ENCODE measurements at regions not wholly inside any gene's neighbourhood (a gene's known extent, or its start where the extent isn't known, plus 50 kb on each side); places are given as distances from the start of the nearest gene placed in this dataset.

- H3K4me1 ChIP-seq: peaks cover 0 to 8% (median 5%) of the 10 kb centered on the region in 4 donors
- no peak for DNase-seq
- in situ Hi-C loops (cut with MboI; ENCODE audit: low pct_ligation_motif_present in 1 of 4, low pct_unique_long_range_greater_than_20kb in 1 of 4, low sequenced_read_pairs in 3 of 4) (no loop called here), intact Hi-C loops (cut with DNase I; ENCODE audit: low total_unique reads) (no loop called here)
- H3K9me3 ChIP-seq: no peaks in the 10 kb centered on the region
- no peak overlapping the region for H3K4me3 ChIP-seq
- TF ChIP-seq POLR2AphosphoS5 (IDR thresholded peaks at IDR 0.05) (no peak), POLR2A (IDR thresholded peaks at IDR 0.05) (no peak), EP300 (IDR thresholded peaks at IDR 0.05; ENCODE audit: low read depth) (no peak)
- TF ChIP-seq, protein P1, sequence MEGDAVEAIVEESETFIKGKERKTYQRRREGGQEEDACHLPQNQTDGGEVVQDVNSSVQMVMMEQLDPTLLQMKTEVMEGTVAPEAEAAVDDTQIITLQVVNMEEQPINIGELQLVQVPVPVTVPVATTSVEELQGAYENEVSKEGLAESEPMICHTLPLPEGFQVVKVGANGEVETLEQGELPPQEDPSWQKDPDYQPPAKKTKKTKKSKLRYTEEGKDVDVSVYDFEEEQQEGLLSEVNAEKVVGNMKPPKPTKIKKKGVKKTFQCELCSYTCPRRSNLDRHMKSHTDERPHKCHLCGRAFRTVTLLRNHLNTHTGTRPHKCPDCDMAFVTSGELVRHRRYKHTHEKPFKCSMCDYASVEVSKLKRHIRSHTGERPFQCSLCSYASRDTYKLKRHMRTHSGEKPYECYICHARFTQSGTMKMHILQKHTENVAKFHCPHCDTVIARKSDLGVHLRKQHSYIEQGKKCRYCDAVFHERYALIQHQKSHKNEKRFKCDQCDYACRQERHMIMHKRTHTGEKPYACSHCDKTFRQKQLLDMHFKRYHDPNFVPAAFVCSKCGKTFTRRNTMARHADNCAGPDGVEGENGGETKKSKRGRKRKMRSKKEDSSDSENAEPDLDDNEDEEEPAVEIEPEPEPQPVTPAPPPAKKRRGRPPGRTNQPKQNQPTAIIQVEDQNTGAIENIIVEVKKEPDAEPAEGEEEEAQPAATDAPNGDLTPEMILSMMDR (IDR thresholded peaks at IDR 0.05): no peak
- H3K36me3 ChIP-seq: no peaks in the 10 kb centered on the region
- H3K27ac ChIP-seq: no peak overlapping the region
- WGBS, 2 donors (ENCODE audit: low coverage in 1 of 2): 45 to 51% methylated on average over 8 to 10 of the region's 10 CpGs
- H3K27me3 ChIP-seq: no peaks in the 10 kb centered on the region
These were observed 86.4 kb upstream of the HS3ST2 start for GRCh38 chr16:22727285-22728166.

DNA sequence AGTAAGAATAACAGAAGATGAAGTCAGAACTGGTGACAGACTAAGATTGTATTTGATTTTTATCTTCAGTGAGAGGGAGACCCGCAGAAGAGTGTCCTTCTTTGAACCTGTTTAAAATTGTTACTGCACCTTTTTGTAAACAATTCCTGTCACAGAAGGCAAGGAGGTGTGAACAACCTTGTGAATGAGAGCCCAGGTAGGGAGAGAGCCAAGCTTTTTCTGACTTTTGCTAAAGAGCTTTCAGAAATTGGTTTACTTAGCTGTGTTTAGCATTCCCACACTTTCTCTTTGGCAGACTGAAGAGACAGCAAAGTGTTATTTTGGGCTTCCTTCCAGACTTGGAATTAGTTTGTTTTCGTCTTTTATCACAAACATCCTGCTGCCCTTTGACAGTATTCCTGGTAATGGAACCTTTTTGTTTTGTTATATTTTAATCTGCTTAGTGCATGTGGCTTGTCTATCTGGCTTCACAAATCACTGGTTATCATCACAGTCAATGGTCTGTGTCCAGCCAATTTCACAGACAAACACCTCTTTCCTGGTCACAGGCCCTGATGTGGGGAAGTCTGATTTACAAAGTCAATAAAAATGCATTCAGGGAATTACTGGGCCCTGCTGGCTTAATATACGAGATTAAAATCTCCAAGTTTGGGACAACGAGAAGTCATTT, 85.7 kb upstream of the HS3ST2 start:
- Histone ChIP-seq H3K4me1 (peaks cover 0 to 8% (median 5%) of the 10 kb centered on the region in 4 donors), H3K4me3 (no peak overlapping the region), H3K9me3 (no peaks in the 10 kb centered on the region), H3K27me3 (no peaks in the 10 kb centered on the region), H3K27ac (no peak overlapping the region), H3K36me3 (no peaks in the 10 kb centered on the region)
- WGBS, 2 donors (ENCODE audit: low coverage in 1 of 2): 23 to 25% methylated on average over 4 of the region's 4 CpGs
- TF ChIP-seq POLR2AphosphoS5 (IDR thresholded peaks at IDR 0.05) (peak in 2 of 3 donors; percentile 16 to 31), POLR2A (IDR thresholded peaks at IDR 0.05) (no peak), EP300 (IDR thresholded peaks at IDR 0.05; ENCODE audit: low read depth) (no peak)
- TF ChIP-seq, protein P1 (IDR thresholded peaks at IDR 0.05): no peak
- intact Hi-C loops (cut with DNase I; ENCODE audit: low total_unique reads) (no loop called here), in situ Hi-C loops (cut with MboI; ENCODE audit: low pct_ligation_motif_present in 1 of 4, low pct_unique_long_range_greater_than_20kb in 1 of 4, low sequenced_read_pairs in 3 of 4) (no loop called here)
- no peak for DNase-seq

DNA sequence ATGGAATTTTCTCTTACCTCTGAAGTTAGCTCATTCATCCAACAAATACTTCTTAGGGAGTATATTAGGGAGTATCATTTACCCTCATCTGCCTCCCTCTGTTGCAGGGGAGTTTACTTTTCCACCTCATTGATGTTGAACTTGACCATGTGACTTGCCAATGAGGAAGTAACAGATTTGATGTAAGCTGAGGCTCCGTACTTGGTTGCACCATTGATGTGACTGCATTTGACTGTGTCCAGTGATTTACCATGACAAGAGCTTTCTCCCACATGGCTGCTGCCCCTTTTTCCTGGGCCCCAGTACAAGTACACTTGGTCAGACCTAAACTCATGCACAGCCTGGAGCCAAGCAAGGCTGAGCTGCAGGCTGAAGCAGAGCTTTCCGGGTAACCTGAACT, 81.6 kb upstream of the HS3ST2 start:
- 71% methylated on average over 2 of the region's 2 CpGs; no CpG with 5 or more reads in 1 of the 2 donors for WGBS, 2 donors (ENCODE audit: low coverage in 1 of 2)
- Histone ChIP-seq H3K27ac (no peak overlapping the region), H3K4me3 (no peak overlapping the region), H3K4me1 (peaks cover 0 to 8% (median 5%) of the 10 kb centered on the region in 4 donors), H3K9me3 (no peaks in the 10 kb centered on the region), H3K27me3 (no peaks in the 10 kb centered on the region), H3K36me3 (no peaks in the 10 kb centered on the region)
- intact Hi-C loops (cut with DNase I; ENCODE audit: low total_unique reads): no loop called here
- TF ChIP-seq EP300 (IDR thresholded peaks at IDR 0.05; ENCODE audit: low read depth) (no peak), POLR2AphosphoS5 (IDR thresholded peaks at IDR 0.05) (no peak), POLR2A (IDR thresholded peaks at IDR 0.05) (no peak)
- TF ChIP-seq, protein P1 (IDR thresholded peaks at IDR 0.05): no peak
- in situ Hi-C loops (cut with MboI; ENCODE audit: low pct_ligation_motif_present in 1 of 4, low pct_unique_long_range_greater_than_20kb in 1 of 4, low sequenced_read_pairs in 3 of 4): no loop called here
- no peak for DNase-seq

DNA sequence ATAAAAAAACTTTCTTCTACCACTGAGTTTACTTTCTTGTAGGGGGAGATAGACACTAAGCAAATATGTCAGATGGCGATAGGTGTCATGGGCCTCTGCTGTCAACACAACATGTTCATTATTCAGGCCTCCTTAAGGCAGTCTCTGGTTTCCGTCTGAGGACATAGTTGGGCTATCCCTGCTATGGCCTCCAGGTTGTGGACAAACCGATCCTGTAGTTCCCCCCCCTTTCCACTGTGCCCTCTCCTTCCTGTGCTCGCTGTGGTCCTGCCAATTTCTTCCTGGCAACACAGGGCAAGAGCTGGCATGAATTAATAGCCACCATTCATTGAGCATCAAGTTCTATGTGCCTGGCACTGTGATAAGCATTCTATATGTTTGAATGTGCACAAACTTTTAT, 81.0 kb upstream of the HS3ST2 start:
- Histone ChIP-seq H3K27ac (no peak overlapping the region), H3K4me3 (no peak overlapping the region), H3K27me3 (no peaks in the 10 kb centered on the region), H3K4me1 (peaks cover 0 to 8% (median 5%) of the 10 kb centered on the region in 4 donors), H3K36me3 (no peaks in the 10 kb centered on the region), H3K9me3 (no peaks in the 10 kb centered on the region)
- TF ChIP-seq POLR2AphosphoS5 (IDR thresholded peaks at IDR 0.05): no peak
- TF ChIP-seq, protein P1 (IDR thresholded peaks at IDR 0.05): no peak
- no peak for TF ChIP-seq EP300 (IDR thresholded peaks at IDR 0.05; ENCODE audit: low read depth)
- no peak for TF ChIP-seq POLR2A (IDR thresholded peaks at IDR 0.05)
- in situ Hi-C loops (cut with MboI; ENCODE audit: low pct_ligation_motif_present in 1 of 4, low pct_unique_long_range_greater_than_20kb in 1 of 4, low sequenced_read_pairs in 3 of 4): no loop called here
- intact Hi-C loops (cut with DNase I; ENCODE audit: low total_unique reads): no loop called here
- WGBS, 2 donors (ENCODE audit: low coverage in 1 of 2): 67 to 78% methylated on average over 1 to 4 of the region's 4 CpGs
- DNase-seq: no peak
